Neural progenitor cell (in vitro differentiated cells): ENCODE measurements at regions not wholly inside any gene's neighbourhood (a gene's known extent, or its start where the extent isn't known, plus 50 kb on each side); places are given as distances from the start of the nearest gene placed in this dataset.

Experiments used
- CTCF ChIP-seq: fragments of 200-600 bp; sonication (generic); IDR thresholded peaks from 2 replicates; pipeline ENCODE4 v1.5.1; 2017; ENCODE audit warnings: antibody characterized with exemption, mild to moderate bottlenecking
- EZH2 ChIP-seq: fragments of 200-600 bp; sonication (generic); IDR thresholded peaks from 2 replicates; pipeline ENCODE4 v1.6.1; 2017; ENCODE audit warnings: antibody characterized with exemption, mild to moderate bottlenecking, moderate library complexity
- EZH2phosphoT487 ChIP-seq: fragments of 200-600 bp; sonication (generic); IDR thresholded peaks from 2 replicates; pipeline ENCODE4 v1.6.1; 2017; ENCODE audit warnings: antibody characterized with exemption

GRCh38 chr9:4416467-4416866, 73.8 kb upstream of the SLC1A1 start:
- no peak for TF ChIP-seq CTCF
- no peak for TF ChIP-seq EZH2phosphoT487
- TF ChIP-seq EZH2: no peak
